ELR (cell line): ENCODE measurements at regions not wholly inside any gene's neighbourhood (a gene's known extent, or its start where the extent isn't known, plus 50 kb on each side); places are given as distances from the start of the nearest gene placed in this dataset.
"Not testable (repeated sequence)": the region's sequence is repeated elsewhere in the genome, so short reads cannot be mapped to it uniquely, and the experiment has no call there.

ENCODE experiments used
- DNase-seq: peaks from one replicate; pipeline ENCODE4 v3.0.0-alpha.2; 2015; ENCODE audit warnings: low read depth

DNA sequence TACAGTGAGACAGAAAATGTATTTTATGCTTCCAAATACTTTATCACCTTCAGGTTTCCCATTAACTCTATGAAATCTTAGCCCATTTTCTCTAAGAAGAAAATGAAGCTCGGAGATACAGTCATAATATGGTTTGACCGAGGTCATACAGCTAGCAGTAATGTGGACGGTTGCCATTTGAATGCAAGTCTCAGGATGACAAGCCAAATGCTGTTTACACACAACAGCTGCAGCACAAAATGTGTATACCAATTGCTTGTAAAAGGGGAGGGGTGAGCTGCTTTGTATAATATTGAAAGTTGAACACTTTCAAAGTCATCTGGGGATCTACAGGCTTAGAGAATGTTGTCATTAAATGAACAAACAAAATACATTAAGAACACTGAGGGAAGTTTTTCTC, 93.8 kb upstream of the FSIP2 start:
- DNase-seq, result peak; percentile 46

DNA sequence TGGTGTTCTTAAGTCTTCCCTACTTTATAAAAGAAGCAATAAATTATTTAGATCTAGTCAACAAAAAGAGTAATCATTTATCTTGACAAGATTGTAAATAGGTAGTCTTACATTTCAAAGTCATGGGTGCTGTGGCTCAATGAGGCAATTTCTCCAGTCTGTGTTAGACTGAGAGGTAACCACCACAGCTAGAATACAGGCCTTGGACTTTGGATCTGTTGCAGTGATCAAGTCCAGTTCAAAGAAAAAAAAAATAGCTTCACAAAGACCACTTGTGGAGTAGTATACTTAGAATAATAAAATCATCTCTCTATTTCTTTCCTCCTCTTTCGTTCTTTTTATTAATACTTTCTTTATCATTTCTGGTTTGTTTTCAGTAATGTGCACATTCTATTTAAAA, 93.1 kb upstream of the FSIP2 start:
- DNase-seq, result no peak

GRCh38 chr2:185658750-185659149, 79.9 kb upstream of the FSIP2 start:
- DNase-seq, result peak; percentile 68

DNA sequence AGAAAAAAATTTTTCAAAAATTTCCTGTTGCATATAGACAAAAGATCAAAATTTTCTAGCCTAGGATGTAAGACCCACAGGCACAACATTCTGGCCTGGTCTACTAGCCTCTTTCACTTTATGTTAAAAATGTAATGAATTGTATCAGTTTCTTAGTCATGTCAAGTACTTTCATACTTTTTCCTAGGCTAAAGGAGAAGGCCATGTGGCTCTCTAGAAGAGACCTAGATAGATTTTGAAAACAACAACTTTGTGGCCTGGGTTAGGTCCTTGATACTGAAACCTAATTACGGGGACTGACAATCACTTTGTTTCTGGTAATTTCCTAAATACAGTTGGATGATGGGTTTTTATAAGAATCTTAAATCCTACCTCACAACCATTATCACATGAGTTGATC, 74.8 kb upstream of the FSIP2 start:
- DNase-seq, result no peak

- no peak for DNase-seq
Observed at GRCh38 chr2:185664384-185664783, 74.2 kb upstream of the FSIP2 start.

- no peak for DNase-seq
Observed at GRCh38 chr2:185665251-185665814, 73.3 kb upstream of the FSIP2 start.

DNA sequence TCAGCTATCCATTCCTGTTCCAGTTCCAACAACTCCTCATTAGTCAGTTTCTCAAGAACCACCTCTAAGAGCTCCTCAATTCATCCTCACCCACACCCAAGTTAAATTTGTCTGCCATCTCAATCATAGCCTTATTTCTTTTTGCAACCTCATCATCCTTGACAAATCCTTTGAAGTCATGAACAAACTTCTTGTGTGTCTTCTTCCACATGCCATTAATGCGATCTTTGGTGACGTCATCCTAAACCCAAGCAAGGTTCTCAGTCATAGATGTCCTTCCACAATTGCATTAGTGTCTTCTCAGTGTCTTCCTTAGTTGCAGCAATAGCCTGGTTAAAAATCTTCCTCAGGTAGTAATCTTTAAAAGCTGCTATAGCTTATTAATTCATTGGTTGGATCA, 71.2 kb upstream of the FSIP2 start:
- no peak for DNase-seq

GRCh38 chr2:185668710-185669109, 69.9 kb upstream of the FSIP2 start:
- no peak for DNase-seq

DNA sequence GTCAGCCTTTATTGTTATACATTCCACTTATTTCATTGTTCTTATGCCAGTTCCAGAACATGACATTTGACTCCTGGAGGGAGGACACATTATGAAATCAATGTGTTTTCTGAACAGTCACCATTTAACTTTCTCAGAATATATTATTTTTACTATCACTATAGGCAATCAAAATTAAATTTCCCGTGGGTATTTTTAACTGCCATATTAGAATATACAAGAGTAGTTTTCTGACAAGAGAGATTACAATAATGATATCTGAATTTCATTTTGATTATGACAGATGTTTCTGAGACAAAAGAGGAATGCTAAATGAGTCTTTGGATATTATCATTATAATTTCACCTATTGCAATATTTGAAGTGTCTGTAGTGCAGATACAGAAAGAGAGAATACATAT, 64.4 kb upstream of the FSIP2 start:
- no peak for DNase-seq

DNA sequence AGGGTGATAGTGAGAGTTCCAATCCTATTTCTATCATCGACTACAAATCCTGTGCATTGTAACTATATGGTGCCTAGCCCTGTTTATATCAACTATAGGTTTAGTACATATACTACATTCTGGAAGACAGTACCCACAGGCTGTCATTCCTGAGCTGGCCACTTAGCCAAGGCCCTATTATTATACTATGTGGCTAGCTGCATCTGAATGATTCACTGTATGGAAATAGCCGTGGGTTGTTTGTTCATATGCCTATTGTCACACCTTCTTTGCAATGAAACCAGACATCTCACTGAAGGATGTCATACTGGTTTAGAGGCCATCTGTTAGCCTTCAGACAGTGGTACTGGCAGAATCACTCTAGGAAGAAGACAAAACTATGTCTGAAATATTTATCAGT, 62.3 kb upstream of the FSIP2 start:
- peak; percentile 37 for DNase-seq

DNA sequence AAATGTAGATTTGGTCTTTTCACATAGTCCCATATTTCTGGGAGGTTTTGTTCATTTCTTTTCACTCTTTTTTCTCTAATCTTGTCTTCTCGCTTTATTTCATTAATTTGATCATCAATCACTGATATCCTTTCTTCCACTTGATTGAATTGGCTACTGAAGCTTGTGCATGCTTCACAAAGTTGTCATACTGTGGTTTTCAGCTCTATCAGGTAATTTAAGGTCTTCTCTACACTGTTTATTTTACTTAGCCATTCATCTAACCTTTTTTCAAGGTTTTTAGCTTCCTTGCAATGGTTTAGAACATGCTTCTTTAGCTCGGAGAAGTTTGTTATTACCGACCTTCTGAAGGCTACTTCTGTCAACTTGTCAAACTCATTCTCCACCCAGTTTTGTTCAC, 51.6 kb upstream of the FSIP2 start:
- not testable (repeated sequence) for DNase-seq

GRCh38 chr2:185687967-185688366, 50.6 kb upstream of the FSIP2 start:
- no peak for DNase-seq
